MCF 10A (cell line): ENCODE measurements at regions not wholly inside any gene's neighbourhood (a gene's known extent, or its start where the extent isn't known, plus 50 kb on each side); places are given as distances from the start of the nearest gene placed in this dataset.

Experiments
- BruUV-seq: library from RNA; stranded (reverse); fragments of 400-500 nt; replicated peaks from 2 replicates; lab custom pipeline; 2021; lab: Mats Ljungman, UMichigan
- CTCF ChIA-PET: fragments of 300-600 bp; sonication (Branson Sonifier 250); formaldehyde crosslinking; extraction: SDS; loops from one replicate; lab custom pipeline; 2021; ENCODE audit warnings: antibody characterized with exemption, inconsistent platforms; lab: Yijun Ruan, JAX
- POLR2A ChIA-PET: fragments of 300-600, 350-650 bp; sonication (Branson Sonifier 250); formaldehyde crosslinking; extraction: SDS; loops from one replicate; lab custom pipeline; 2020; ENCODE audit warnings: antibody characterized with exemption, inconsistent platforms; lab: Yijun Ruan, JAX
- DNase-seq: peaks from one replicate; pipeline ENCODE4 v3.0.0-alpha.2; 2018; ENCODE audit not compliant: unreplicated experiment
- H3K27ac Mint-ChIP-seq: one replicate; pipeline ENCODE4 v1.8.0; 2022; ENCODE audit warnings: mild to moderate bottlenecking, low read depth, mixed read lengths; ENCODE audit not compliant: unreplicated experiment
- H3K27me3 Mint-ChIP-seq: one replicate; pipeline ENCODE4 v1.8.0; 2022; ENCODE audit warnings: mixed read lengths; ENCODE audit not compliant: insufficient read depth, unreplicated experiment
- H3K36me3 Mint-ChIP-seq: one replicate; pipeline ENCODE4 v1.8.0; 2022; ENCODE audit warnings: mild to moderate bottlenecking, moderate library complexity, mixed read lengths; ENCODE audit not compliant: insufficient read depth, unreplicated experiment
- H3K4me1 Mint-ChIP-seq: one replicate; pipeline ENCODE4 v1.8.0; 2022; ENCODE audit warnings: mixed read lengths; ENCODE audit not compliant: insufficient read depth, unreplicated experiment
- H3K4me3 Mint-ChIP-seq: one replicate; pipeline ENCODE4 v1.8.0; 2022; ENCODE audit warnings: mild to moderate bottlenecking, moderate library complexity, mixed read lengths; ENCODE audit not compliant: unreplicated experiment
- H3K9me3 Mint-ChIP-seq: one replicate; pipeline ENCODE4 v1.8.0; 2022; ENCODE audit warnings: mixed read lengths; ENCODE audit not compliant: unreplicated experiment
- intact Hi-C: fragments of 100-400 bp; cut with micrococcal nuclease; formaldehyde crosslinking; loops from 2 replicates; pipeline ENCODE4 v1.14.1; 2022
- TF ChIP-seq, protein P1 (sequence below): fragments of 200-600 bp; IDR thresholded peaks from one replicate; pipeline ENCODE4 v1.8.0; 2022; ENCODE audit warnings: antibody characterized with exemption, mild to moderate bottlenecking; ENCODE audit not compliant: unreplicated experiment

DNA sequence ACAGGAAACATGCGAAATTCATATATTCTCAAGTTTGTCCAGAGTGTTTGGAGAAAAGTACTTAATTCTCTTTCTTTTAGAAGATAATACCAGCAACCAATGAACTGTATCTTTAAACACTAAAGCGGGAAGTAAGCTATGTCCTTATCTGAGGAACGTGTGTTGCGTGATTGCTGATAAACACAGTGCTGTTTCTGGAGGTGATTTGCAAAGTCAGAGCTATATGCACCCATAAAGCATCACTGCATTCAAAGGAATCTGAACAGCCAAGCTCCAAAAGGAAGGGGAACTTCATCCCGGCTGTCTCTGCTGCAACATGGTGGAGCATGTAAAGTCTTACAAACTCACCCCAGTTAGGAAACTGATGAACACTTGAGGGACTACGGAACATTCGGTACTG, 271.7 kb upstream of the FN1 start:
- TF ChIP-seq, protein P1, sequence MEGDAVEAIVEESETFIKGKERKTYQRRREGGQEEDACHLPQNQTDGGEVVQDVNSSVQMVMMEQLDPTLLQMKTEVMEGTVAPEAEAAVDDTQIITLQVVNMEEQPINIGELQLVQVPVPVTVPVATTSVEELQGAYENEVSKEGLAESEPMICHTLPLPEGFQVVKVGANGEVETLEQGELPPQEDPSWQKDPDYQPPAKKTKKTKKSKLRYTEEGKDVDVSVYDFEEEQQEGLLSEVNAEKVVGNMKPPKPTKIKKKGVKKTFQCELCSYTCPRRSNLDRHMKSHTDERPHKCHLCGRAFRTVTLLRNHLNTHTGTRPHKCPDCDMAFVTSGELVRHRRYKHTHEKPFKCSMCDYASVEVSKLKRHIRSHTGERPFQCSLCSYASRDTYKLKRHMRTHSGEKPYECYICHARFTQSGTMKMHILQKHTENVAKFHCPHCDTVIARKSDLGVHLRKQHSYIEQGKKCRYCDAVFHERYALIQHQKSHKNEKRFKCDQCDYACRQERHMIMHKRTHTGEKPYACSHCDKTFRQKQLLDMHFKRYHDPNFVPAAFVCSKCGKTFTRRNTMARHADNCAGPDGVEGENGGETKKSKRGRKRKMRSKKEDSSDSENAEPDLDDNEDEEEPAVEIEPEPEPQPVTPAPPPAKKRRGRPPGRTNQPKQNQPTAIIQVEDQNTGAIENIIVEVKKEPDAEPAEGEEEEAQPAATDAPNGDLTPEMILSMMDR = no peak
- Mint-ChIP-seq H3K36me3 (no peaks in the 10 kb centered on the region), H3K27me3 (no peaks in the 10 kb centered on the region), H3K4me1 (peaks cover 4% of the 10 kb centered on the region), H3K4me3 (no peak overlapping the region), H3K9me3 (no peaks in the 10 kb centered on the region), H3K27ac (no peak overlapping the region)
- ChIA-PET POLR2A (no interaction called here), CTCF (interaction anchor here (0.5 kb wide), 1 partner anchor 311 kb away, joined by 3 read pairs; no protein-coding TSS in a partner anchor)
- BruUV-seq = no TSS peak
- no peak for DNase-seq
- intact Hi-C loops = no loop called here

- no peak for DNase-seq
- intact Hi-C loops = no loop called here
- TF ChIP-seq, protein P1 = no peak
- POLR2A ChIA-PET = interaction anchor here (0.5 kb wide), 1 partner anchor 35 kb away, joined by 3 read pairs; no protein-coding TSS in a partner anchor
- Mint-ChIP-seq H3K9me3 (no peaks in the 10 kb centered on the region), H3K4me3 (no peak overlapping the region), H3K36me3 (no peaks in the 10 kb centered on the region), H3K4me1 (peaks cover 4% of the 10 kb centered on the region), H3K27me3 (no peaks in the 10 kb centered on the region), H3K27ac (no peak overlapping the region)
- CTCF ChIA-PET = no interaction called here
- BruUV-seq = no TSS peak
These were observed 270.0 kb upstream of the FN1 start for GRCh38 chr2:215705771-215706361.

DNA sequence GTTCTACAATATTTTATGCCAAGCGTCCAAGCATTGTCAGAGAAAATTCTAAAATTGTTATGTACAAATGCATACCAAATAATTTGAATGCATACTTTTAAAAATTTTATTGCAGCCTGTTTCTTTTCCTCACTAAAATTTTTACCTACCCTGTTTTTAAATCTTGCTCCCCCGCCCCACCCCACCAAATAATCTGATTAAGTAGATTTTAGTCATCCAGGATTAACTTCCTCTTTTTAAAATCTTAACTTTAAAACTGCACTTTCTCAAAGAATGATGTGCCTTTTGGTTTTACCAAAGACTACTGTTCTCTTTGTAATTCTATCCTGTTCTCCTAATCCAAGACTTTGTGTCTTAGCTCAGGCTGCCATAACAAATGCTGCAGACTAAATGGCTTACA, 269.4 kb upstream of the FN1 start:
- POLR2A ChIA-PET = interaction anchor here (0.5 kb wide), 1 partner anchor 35 kb away, joined by 3 read pairs; no protein-coding TSS in a partner anchor
- TF ChIP-seq, protein P1 = no peak
- Mint-ChIP-seq H3K9me3 (no peaks in the 10 kb centered on the region), H3K4me1 (peaks cover 9% of the 10 kb centered on the region), H3K36me3 (no peaks in the 10 kb centered on the region), H3K27ac (no peak overlapping the region), H3K27me3 (no peaks in the 10 kb centered on the region), H3K4me3 (no peak overlapping the region)
- CTCF ChIA-PET = no interaction called here
- no TSS peak for BruUV-seq
- intact Hi-C loops = no loop called here
- DNase-seq = no peak

DNA sequence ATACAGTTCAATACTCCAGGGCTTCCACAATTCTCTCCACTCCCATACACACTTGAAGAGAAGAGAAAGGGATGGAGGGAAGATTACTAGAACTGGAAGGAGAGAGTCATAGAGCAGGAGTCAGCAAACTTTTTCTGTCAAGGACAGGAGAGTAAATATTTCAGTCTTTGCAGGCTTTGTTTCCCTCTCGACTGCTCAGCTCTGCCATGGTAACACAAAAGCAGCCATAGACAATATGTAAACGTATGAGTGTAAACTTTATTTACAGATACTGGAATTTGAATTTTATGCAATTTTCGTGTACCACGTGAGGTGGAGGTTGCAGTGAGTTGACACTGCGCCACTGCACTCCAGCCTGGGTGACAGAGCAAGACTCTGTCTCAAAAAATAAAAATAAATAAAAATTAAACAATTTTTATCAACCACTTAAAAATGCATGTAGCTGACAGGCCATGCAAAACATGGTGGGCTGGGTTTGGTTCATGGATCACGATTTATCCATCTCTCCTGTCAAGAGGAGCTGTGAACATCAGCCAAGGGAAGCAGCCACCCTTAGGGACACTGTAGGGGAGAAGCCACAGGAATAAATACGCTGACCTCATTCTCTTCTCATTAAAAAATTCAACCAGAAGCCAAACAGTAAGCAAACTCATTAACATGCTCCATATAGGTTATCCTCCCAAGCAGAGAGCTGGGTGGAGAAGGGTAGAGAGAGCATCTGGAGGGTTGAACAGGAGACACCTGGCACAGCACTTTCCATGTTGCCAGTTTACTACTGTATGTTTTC, 266.4 kb upstream of the FN1 start:
- CTCF ChIA-PET = interaction anchor here (0.6 kb wide), 1 partner anchor 93 kb away, joined by 3 read pairs; no protein-coding TSS in a partner anchor

More for the DNA sequence above, 266.4 kb upstream of the FN1 start:
- Mint-ChIP-seq H3K27ac (no peak overlapping the region), H3K4me3 (no peak overlapping the region), H3K4me1 (peaks cover 14% of the 10 kb centered on the region), H3K9me3 (no peaks in the 10 kb centered on the region), H3K27me3 (no peaks in the 10 kb centered on the region), H3K36me3 (peaks cover 7% of the 10 kb centered on the region)
- TF ChIP-seq, protein P1 = no peak
- DNase-seq = no peak
- POLR2A ChIA-PET = interaction anchor here (0.7 kb wide), 1 partner anchor 90 kb away, joined by 4 read pairs; no protein-coding TSS in a partner anchor
- intact Hi-C loops = no loop called here
- no TSS peak for BruUV-seq
